GM19397 (cell line): ENCODE measurements at regions not wholly inside any gene's neighbourhood (a gene's known extent, or its start where the extent isn't known, plus 50 kb on each side); places are given as distances from the start of the nearest gene placed in this dataset.

Experiments used
- ATAC-seq: cut with Tn5 transposase; IDR thresholded peaks from one replicate; pipeline ENCODE4 v1.9.1; 2021; ENCODE audit warnings: mild to moderate bottlenecking, moderate library complexity; ENCODE audit not compliant: unreplicated experiment

- ATAC-seq: no peak
Measured at GRCh38 chr20:39268491-39268951, 306.4 kb downstream of the DHX35 start.

GRCh38 chr20:39266989-39267388 is 304.8 kb downstream of the DHX35 start:
- ATAC-seq: no peak

GRCh38 chr20:39264506-39265172 is 302.5 kb downstream of the DHX35 start:
- ATAC-seq: no peak

- no peak for ATAC-seq
Measured at GRCh38 chr20:39263076-39263475, 300.9 kb downstream of the DHX35 start.

- no peak for ATAC-seq
Measured at GRCh38 chr20:39259808-39260207, 297.7 kb downstream of the DHX35 start.

GRCh38 chr20:39259010-39259803 is 297.1 kb downstream of the DHX35 start:
- no peak for ATAC-seq

- ATAC-seq: no peak
Measured at GRCh38 chr20:39258253-39258652, 296.1 kb downstream of the DHX35 start.

- ATAC-seq: no peak
Measured at GRCh38 chr20:39253051-39253755, 291.1 kb downstream of the DHX35 start.

GRCh38 chr20:39252035-39252434 is 289.9 kb downstream of the DHX35 start:
- ATAC-seq: no peak

- no peak for ATAC-seq
Measured at GRCh38 chr20:39249798-39250197, 287.7 kb downstream of the DHX35 start.

GRCh38 chr20:39248862-39249485 is 286.8 kb downstream of the DHX35 start:
- ATAC-seq: no peak

- ATAC-seq: no peak
Measured at GRCh38 chr20:39248171-39248861, 286.2 kb downstream of the DHX35 start.

- no peak for ATAC-seq
Measured at GRCh38 chr20:39246436-39246835, 284.3 kb downstream of the DHX35 start.

- ATAC-seq: no peak
Measured at GRCh38 chr20:39245685-39246311, 283.7 kb downstream of the DHX35 start.

GRCh38 chr20:39243962-39244361 is 281.8 kb downstream of the DHX35 start:
- ATAC-seq: no peak

- ATAC-seq: no peak
Measured at GRCh38 chr20:39242614-39243013, 280.5 kb downstream of the DHX35 start.

- no peak for ATAC-seq
Measured at GRCh38 chr20:39234520-39235095, 272.5 kb downstream of the DHX35 start.

GRCh38 chr20:39233755-39234154 is 271.6 kb downstream of the DHX35 start:
- ATAC-seq: no peak

GRCh38 chr20:39227416-39227815 is 265.3 kb downstream of the DHX35 start:
- no peak for ATAC-seq

- ATAC-seq: no peak
Measured at GRCh38 chr20:39225978-39226377, 263.8 kb downstream of the DHX35 start.
